ENCODE measurements at regions not wholly inside any gene's neighbourhood (a gene's known extent, or its start where the extent isn't known, plus 50 kb on each side); places are given as distances from the start of the nearest gene placed in this dataset.

DNA sequence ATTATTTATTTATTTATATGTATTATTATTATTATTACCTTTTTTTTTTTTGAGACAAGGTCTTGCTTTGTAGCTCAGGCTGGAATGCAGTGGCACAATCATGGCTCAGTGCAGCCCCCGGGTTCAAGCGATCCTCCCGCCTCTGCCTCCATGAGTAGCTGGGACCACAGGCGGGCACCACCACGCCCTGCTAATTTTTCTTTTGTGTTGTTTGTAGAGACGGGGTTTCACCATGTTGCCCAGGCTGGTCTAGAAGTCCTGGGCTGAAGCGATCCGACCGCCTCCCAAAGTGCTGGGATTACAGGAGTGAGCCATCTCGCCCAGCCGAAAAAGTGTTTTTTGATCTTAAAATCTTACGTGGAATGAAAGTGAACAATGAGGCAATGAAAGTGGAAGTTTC is 79.4 kb upstream of the C1GALT1 start:
- Histone ChIP-seq H3K4me3 (no peak overlapping the region), H3K4me2 (peak overlapping the region; percentile 25; the same call in 1 of the 3 replicates), H3K9me3 (no peaks in the 10 kb centered on the region), H3K4me1 (peaks cover 13% of the 10 kb centered on the region), H3K27ac (no peak overlapping the region)
- ChIA-PET CTCF (interaction anchor here (0.7 to 4.0 kb wide), 48 partner anchors 10 to 1193 kb away, joined by 3 to 37 read pairs (median 4); partner anchors contain the start of gene C1GALT1), POLR2A (interaction anchor here (1.8 kb wide), 1 partner anchor 79 kb away, joined by 15 read pairs; the partner anchor contains the start of gene C1GALT1)
- FAIRE-seq = no peak
- DNase-seq (ENCODE audit: low read depth in 1 of 2, low spot score in 1 of 2) = no peak
- 55% methylated on average over 12 of the region's 12 CpGs for WGBS (ENCODE audit: missing lambda C conversion rate)
- TF ChIP-seq ELK1 (IDR thresholded peaks at IDR 0.05; ENCODE audit: low read depth, low read length) = no peak
- TF ChIP-seq TP53 (CRISPR knock-in tag; IDR thresholded peaks at IDR 0.05) = no peak
- TF ChIP-seq NR3C1 (IDR thresholded peaks at IDR 0.05) = no peak
- no peak for TF ChIP-seq BCL3 (IDR thresholded peaks at IDR 0.05)
- no peak for TF ChIP-seq PBX3 (IDR thresholded peaks at IDR 0.05)
- no peak for TF ChIP-seq MAZ (IDR thresholded peaks at IDR 0.05; ENCODE audit: borderline replicate concordance, low read depth, low read length)
- no peak for TF ChIP-seq POLR2AphosphoS2 (conservative IDR thresholded peaks at IDR 0.05; ENCODE audit: low read length)
- ATAC-seq = no peak

GRCh38 chr7:7103343-7104313 is 78.7 kb upstream of the C1GALT1 start:
- ChIA-PET CTCF (interaction anchor here (0.6 to 4.0 kb wide), 51 partner anchors 11 to 1192 kb away, joined by 3 to 37 read pairs (median 4); partner anchors contain the start of gene C1GALT1), POLR2A (interaction anchor here (1.8 kb wide), 1 partner anchor 78 kb away, joined by 15 read pairs; the partner anchor contains the start of gene C1GALT1)
- ATAC-seq = peak; percentile 53 to 82; a peak in 3 of 6 replicates
- Histone ChIP-seq H3K4me2 (peak overlapping the region; percentile 25; the same call in 1 of the 3 replicates), H3K4me1 (peaks cover 13% of the 10 kb centered on the region), H3K4me3 (no peak overlapping the region), H3K27ac (peak overlapping the region in 1 of 2 experiments; percentile 33; a peak in 1 of 6 replicates), H3K9me3 (no peaks in the 10 kb centered on the region)
- WGBS (ENCODE audit: missing lambda C conversion rate) = 73% methylated on average over 29 of the region's 29 CpGs
- DNase-seq (ENCODE audit: low read depth in 1 of 2, low spot score in 1 of 2) = peak; percentile 46 to 66
- FAIRE-seq = no peak
- no peak for TF ChIP-seq POLR2A (IDR thresholded peaks at IDR 0.05; ENCODE audit: low read length)
- TF ChIP-seq JUNB (IDR thresholded peaks at IDR 0.05) = no peak
- TF ChIP-seq CTCF (IDR thresholded peaks at IDR 0.05) = peak; percentile 87
- TF ChIP-seq SMC3 (IDR thresholded peaks at IDR 0.05) = peak; percentile 87
- no peak for TF ChIP-seq NR3C1 (IDR thresholded peaks at IDR 0.05)
- TF ChIP-seq FOSB (CRISPR knock-in tag; IDR thresholded peaks at IDR 0.05) = no peak
- no peak for TF ChIP-seq RARB (CRISPR knock-in tag; IDR thresholded peaks at IDR 0.05)
- peak; percentile 84 to 90 for TF ChIP-seq RAD21 (conservative IDR thresholded peaks at IDR 0.05 in 1 of 2, IDR thresholded peaks at IDR 0.05 in 1 of 2)
- no peak for TF ChIP-seq CHD4 (IDR thresholded peaks at IDR 0.05; ENCODE audit: borderline replicate concordance)
- no peak for TF ChIP-seq GATA3 (IDR thresholded peaks at IDR 0.05; ENCODE audit: borderline replicate concordance)
- TF ChIP-seq EHMT2 (IDR thresholded peaks at IDR 0.05; ENCODE audit: low read depth) = no peak
- TF ChIP-seq, protein P1, sequence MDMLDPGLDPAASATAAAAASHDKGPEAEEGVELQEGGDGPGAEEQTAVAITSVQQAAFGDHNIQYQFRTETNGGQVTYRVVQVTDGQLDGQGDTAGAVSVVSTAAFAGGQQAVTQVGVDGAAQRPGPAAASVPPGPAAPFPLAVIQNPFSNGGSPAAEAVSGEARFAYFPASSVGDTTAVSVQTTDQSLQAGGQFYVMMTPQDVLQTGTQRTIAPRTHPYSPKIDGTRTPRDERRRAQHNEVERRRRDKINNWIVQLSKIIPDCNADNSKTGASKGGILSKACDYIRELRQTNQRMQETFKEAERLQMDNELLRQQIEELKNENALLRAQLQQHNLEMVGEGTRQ (IDR thresholded peaks at IDR 0.05) = no peak
- TF ChIP-seq ZC3H11A (IDR thresholded peaks at IDR 0.05) = no peak
- TF ChIP-seq POLR2AphosphoS2 (conservative IDR thresholded peaks at IDR 0.05; ENCODE audit: low read length) = no peak
- no peak for TF ChIP-seq EP300 (IDR thresholded peaks at IDR 0.05)
- no peak for TF ChIP-seq RFX5 (IDR thresholded peaks at IDR 0.05)
- no peak for TF ChIP-seq SREBF2 (IDR thresholded peaks at IDR 0.05)
- TF ChIP-seq MAZ (IDR thresholded peaks at IDR 0.05; ENCODE audit: borderline replicate concordance, low read depth, low read length) = no peak
- no peak for TF ChIP-seq CBX8 (IDR thresholded peaks at IDR 0.05)
- no peak for TF ChIP-seq KDM5A (IDR thresholded peaks at IDR 0.05)
- no peak for TF ChIP-seq BCL3 (IDR thresholded peaks at IDR 0.05)
- no peak for TF ChIP-seq KDM1A (IDR thresholded peaks at IDR 0.05; ENCODE audit: low read depth)
- TF ChIP-seq ZSCAN20 (CRISPR knock-in tag; IDR thresholded peaks at IDR 0.05) = no peak

Measured in A549 (cell line).